22Rv1 (cell line): ENCODE measurements at regions not wholly inside any gene's neighbourhood (a gene's known extent, or its start where the extent isn't known, plus 50 kb on each side); places are given as distances from the start of the nearest gene placed in this dataset.

ENCODE experiments used
- ZFX ChIP-seq: fragments of 450-650 bp; IDR thresholded peaks from 2 replicates; pipeline ENCODE4 v1.6.1; 2017; ENCODE audit warnings: antibody characterized with exemption, borderline replicate concordance
- TF ChIP-seq, protein P1 (sequence below): fragments of 450-650 bp; IDR thresholded peaks from 2 replicates; pipeline ENCODE4 v1.5.1; 2017; ENCODE audit warnings: mild to moderate bottlenecking

DNA sequence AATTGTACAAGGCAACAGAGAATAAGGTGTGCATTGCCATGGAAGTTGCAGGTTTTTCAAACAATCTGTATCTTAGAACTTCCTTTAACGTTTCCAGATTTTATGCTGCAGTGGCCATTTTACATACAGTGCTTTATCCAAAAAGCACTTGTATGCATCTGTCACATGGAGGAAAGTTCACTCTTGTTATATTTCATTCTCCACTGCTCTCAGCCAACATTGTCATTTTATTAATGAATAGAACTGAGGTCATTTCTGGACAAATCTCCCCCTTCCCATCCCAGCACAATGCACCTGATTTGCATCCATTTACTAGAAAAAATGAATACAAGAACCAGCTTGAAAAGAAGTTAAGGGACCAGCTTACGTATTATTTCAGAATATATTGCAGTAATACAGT lies 342.0 kb downstream of the USP25 start:
- TF ChIP-seq, protein P1, sequence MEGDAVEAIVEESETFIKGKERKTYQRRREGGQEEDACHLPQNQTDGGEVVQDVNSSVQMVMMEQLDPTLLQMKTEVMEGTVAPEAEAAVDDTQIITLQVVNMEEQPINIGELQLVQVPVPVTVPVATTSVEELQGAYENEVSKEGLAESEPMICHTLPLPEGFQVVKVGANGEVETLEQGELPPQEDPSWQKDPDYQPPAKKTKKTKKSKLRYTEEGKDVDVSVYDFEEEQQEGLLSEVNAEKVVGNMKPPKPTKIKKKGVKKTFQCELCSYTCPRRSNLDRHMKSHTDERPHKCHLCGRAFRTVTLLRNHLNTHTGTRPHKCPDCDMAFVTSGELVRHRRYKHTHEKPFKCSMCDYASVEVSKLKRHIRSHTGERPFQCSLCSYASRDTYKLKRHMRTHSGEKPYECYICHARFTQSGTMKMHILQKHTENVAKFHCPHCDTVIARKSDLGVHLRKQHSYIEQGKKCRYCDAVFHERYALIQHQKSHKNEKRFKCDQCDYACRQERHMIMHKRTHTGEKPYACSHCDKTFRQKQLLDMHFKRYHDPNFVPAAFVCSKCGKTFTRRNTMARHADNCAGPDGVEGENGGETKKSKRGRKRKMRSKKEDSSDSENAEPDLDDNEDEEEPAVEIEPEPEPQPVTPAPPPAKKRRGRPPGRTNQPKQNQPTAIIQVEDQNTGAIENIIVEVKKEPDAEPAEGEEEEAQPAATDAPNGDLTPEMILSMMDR = no peak
- TF ChIP-seq ZFX = no peak
